ENCODE measurements at regions not wholly inside any gene's neighbourhood (a gene's known extent, or its start where the extent isn't known, plus 50 kb on each side); places are given as distances from the start of the nearest gene placed in this dataset.

GRCh38 chr3:95468331-95468730, 1346.1 kb upstream of the EPHA6 start:
- no peak for DNase-seq (ENCODE audit: low read depth in 2 of 2)
- TF ChIP-seq CTCF (IDR thresholded peaks at IDR 0.05; ENCODE audit: low read depth, low read length), result no peak

GRCh38 chr3:95474338-95474737, 1340.1 kb upstream of the EPHA6 start:
- no peak overlapping the region for H3K4me3 ChIP-seq (replicated peaks in 1 of 2; ENCODE audit: low read depth in 2 of 2, low read length in 2 of 2)
- DNase-seq (ENCODE audit: low read depth in 2 of 2), result peak in 1 of 2 donors; percentile 18
- no peak for TF ChIP-seq CTCF (IDR thresholded peaks at IDR 0.05; ENCODE audit: low read depth, low read length)

More at GRCh38 chr3:95468331-95468730, 1346.1 kb upstream of the EPHA6 start:
- no peak overlapping the region for H3K4me3 ChIP-seq (replicated peaks in 1 of 2; ENCODE audit: low read depth in 2 of 2, low read length in 2 of 2)

- H3K4me3 ChIP-seq (replicated peaks in 1 of 2; ENCODE audit: low read depth in 2 of 2, low read length in 2 of 2), result no peak overlapping the region
- TF ChIP-seq CTCF (IDR thresholded peaks at IDR 0.05; ENCODE audit: low read depth, low read length), result no peak
- no peak for DNase-seq (ENCODE audit: low read depth in 2 of 2)
These were observed 1337.9 kb upstream of the EPHA6 start for GRCh38 chr3:95476534-95476933.

- DNase-seq (ENCODE audit: low read depth in 2 of 2), result no peak
- no peak for TF ChIP-seq CTCF (IDR thresholded peaks at IDR 0.05; ENCODE audit: low read depth, low read length)
- H3K4me3 ChIP-seq (replicated peaks in 1 of 2; ENCODE audit: low read depth in 2 of 2, low read length in 2 of 2), result no peak overlapping the region
These were observed 1308.2 kb upstream of the EPHA6 start for GRCh38 chr3:95506174-95506573.

- TF ChIP-seq CTCF (IDR thresholded peaks at IDR 0.05; ENCODE audit: low read depth, low read length), result no peak
- no peak overlapping the region for H3K4me3 ChIP-seq (replicated peaks in 1 of 2; ENCODE audit: low read depth in 2 of 2, low read length in 2 of 2)
- no peak for DNase-seq (ENCODE audit: low read depth in 2 of 2)
These were observed 1306.3 kb upstream of the EPHA6 start for GRCh38 chr3:95508124-95508523.

- TF ChIP-seq CTCF (IDR thresholded peaks at IDR 0.05; ENCODE audit: low read depth, low read length), result no peak
- no peak overlapping the region for H3K4me3 ChIP-seq (replicated peaks in 1 of 2; ENCODE audit: low read depth in 2 of 2, low read length in 2 of 2)
- DNase-seq (ENCODE audit: low read depth in 2 of 2), result no peak
These were observed 1302.6 kb upstream of the EPHA6 start for GRCh38 chr3:95511828-95512227.

- H3K4me3 ChIP-seq (replicated peaks in 1 of 2; ENCODE audit: low read depth in 2 of 2, low read length in 2 of 2), result no peak overlapping the region
- no peak for TF ChIP-seq CTCF (IDR thresholded peaks at IDR 0.05; ENCODE audit: low read depth, low read length)
- DNase-seq (ENCODE audit: low read depth in 2 of 2), result no peak
These were observed 1300.1 kb upstream of the EPHA6 start for GRCh38 chr3:95514260-95514659.

Measured in cardiac fibroblast (primary cell).